ENCODE measurements at regions not wholly inside any gene's neighbourhood (a gene's known extent, or its start where the extent isn't known, plus 50 kb on each side); places are given as distances from the start of the nearest gene placed in this dataset.

DNA sequence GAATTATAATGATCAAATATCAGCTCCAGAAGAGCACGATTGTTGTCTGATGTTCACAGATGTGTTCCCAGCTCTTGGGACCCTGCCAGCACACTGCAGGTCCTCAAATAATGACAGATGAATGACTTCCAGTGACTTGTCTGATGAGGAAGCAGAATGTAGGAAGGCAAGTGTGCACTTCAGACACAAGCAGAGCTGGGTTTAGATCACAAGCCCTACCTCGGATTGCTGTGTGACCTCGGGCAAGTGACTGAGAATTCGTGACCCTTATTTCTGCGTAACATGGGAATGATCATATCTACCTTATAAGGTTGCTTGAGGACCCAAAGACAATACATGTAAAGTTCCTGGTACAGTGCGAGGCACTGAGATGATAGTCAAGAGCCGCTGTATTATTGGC lies 182.2 kb downstream of the ABCC12 start:
- Histone ChIP-seq H3K27me3 (ENCODE audit: control insufficient read depth, insufficient read depth, low read length) (no peaks in the 10 kb centered on the region; the same call in 1 of the 2 replicates), H3K4me1 (ENCODE audit: control insufficient read depth, insufficient read depth, low read length) (no peaks in the 10 kb centered on the region), H3K27ac (ENCODE audit: low read length) (no peak overlapping the region), H3K9me3 (ENCODE audit: control insufficient read depth, insufficient read depth, low read depth, low read length) (no peaks in the 10 kb centered on the region), H3K36me3 (ENCODE audit: control insufficient read depth, insufficient read depth, low read length) (no peaks in the 10 kb centered on the region), H3K4me3 (ENCODE audit: low read depth in 2 of 2, low read length in 2 of 2) (no peak overlapping the region)
- ATAC-seq: no peak
- no TSS peak for BruUV-seq (replicated peaks)
- TF ChIP-seq, protein P1, sequence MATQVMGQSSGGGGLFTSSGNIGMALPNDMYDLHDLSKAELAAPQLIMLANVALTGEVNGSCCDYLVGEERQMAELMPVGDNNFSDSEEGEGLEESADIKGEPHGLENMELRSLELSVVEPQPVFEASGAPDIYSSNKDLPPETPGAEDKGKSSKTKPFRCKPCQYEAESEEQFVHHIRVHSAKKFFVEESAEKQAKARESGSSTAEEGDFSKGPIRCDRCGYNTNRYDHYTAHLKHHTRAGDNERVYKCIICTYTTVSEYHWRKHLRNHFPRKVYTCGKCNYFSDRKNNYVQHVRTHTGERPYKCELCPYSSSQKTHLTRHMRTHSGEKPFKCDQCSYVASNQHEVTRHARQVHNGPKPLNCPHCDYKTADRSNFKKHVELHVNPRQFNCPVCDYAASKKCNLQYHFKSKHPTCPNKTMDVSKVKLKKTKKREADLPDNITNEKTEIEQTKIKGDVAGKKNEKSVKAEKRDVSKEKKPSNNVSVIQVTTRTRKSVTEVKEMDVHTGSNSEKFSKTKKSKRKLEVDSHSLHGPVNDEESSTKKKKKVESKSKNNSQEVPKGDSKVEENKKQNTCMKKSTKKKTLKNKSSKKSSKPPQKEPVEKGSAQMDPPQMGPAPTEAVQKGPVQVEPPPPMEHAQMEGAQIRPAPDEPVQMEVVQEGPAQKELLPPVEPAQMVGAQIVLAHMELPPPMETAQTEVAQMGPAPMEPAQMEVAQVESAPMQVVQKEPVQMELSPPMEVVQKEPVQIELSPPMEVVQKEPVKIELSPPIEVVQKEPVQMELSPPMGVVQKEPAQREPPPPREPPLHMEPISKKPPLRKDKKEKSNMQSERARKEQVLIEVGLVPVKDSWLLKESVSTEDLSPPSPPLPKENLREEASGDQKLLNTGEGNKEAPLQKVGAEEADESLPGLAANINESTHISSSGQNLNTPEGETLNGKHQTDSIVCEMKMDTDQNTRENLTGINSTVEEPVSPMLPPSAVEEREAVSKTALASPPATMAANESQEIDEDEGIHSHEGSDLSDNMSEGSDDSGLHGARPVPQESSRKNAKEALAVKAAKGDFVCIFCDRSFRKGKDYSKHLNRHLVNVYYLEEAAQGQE (IDR thresholded peaks at IDR 0.05; ENCODE audit: insufficient read depth in 1 of 2, low read depth in 2 of 2, low read length in 1 of 2): no peak
- TF ChIP-seq SIN3A (IDR thresholded peaks at IDR 0.05; ENCODE audit: borderline replicate concordance, insufficient read depth, low read depth, low read length) (no peak), CTCF (IDR thresholded peaks at IDR 0.05) (no peak), TCF7L2 (IDR thresholded peaks at IDR 0.05; ENCODE audit: low read depth, low read length) (no peak), POLR2AphosphoS5 (IDR thresholded peaks at IDR 0.05; ENCODE audit: low read depth, low read length) (no peak)
- POLR2A ChIA-PET: no interaction called here
- intact Hi-C loops (cut with micrococcal nuclease; ENCODE audit: unreplicated experiment) (no loop called here), in situ Hi-C loops (cut with HindIII; ENCODE audit: low pct_unique_long_range_greater_than_20kb, low sequenced_read_pairs) (no loop called here)
- CTCF ChIA-PET: no interaction called here
- DNase-seq (ENCODE audit: low read depth, low spot score): no peak

DNA sequence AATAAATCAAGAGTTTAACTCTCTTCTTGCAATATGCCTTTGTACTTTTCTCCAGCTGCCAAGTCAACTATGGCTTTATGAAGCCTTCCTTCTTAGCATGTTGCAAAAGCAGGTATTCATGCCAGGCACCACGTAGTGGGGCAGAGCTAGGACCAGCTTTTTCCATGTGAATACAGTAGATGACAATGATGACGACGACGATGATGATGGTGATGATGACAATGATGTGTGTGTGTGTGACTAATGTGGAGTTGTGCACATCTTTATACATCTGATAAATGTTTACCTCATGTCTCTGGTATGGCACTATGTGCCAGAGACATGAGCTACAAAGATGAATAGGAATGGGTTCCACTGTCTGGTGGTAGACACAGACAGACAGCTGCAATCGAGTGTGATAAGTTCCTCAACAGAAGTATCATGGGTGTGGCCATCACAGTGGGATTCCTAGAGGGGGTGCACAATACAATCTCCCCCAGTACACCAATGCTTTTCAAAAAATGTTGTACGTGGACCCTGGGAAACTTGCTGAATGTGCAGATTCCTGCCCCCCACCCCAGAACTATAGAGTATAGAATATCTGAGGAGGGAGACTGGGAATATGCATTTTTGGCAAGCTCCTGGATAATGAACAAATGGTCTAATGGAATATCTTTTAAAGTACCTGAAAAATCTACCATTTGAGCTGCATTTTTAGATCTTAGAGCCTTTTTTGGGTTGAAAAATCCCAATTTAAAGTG lies 183.4 kb downstream of the ABCC12 start:
- Histone ChIP-seq H3K4me3 (ENCODE audit: low read depth in 2 of 2, low read length in 2 of 2) (no peak overlapping the region), H3K27me3 (ENCODE audit: control insufficient read depth, insufficient read depth, low read length) (no peaks in the 10 kb centered on the region; the same call in 1 of the 2 replicates), H3K36me3 (ENCODE audit: control insufficient read depth, insufficient read depth, low read length) (no peaks in the 10 kb centered on the region), H3K27ac (ENCODE audit: low read length) (no peak overlapping the region), H3K9me3 (ENCODE audit: control insufficient read depth, insufficient read depth, low read depth, low read length) (no peaks in the 10 kb centered on the region), H3K4me1 (ENCODE audit: control insufficient read depth, insufficient read depth, low read length) (no peaks in the 10 kb centered on the region)
- in situ Hi-C loops (cut with HindIII; ENCODE audit: low pct_unique_long_range_greater_than_20kb, low sequenced_read_pairs) (no loop called here), intact Hi-C loops (cut with micrococcal nuclease; ENCODE audit: unreplicated experiment) (no loop called here)
- ChIA-PET POLR2A (no interaction called here), CTCF (no interaction called here)
- TF ChIP-seq SIN3A (IDR thresholded peaks at IDR 0.05; ENCODE audit: borderline replicate concordance, insufficient read depth, low read depth, low read length): no peak
- no peak for TF ChIP-seq CTCF (IDR thresholded peaks at IDR 0.05)
- no peak for TF ChIP-seq TCF7L2 (IDR thresholded peaks at IDR 0.05; ENCODE audit: low read depth, low read length)
- ATAC-seq (no peak), DNase-seq (ENCODE audit: low read depth, low spot score) (no peak)
- BruUV-seq (replicated peaks): no TSS peak
